ENCODE measurements at regions not wholly inside any gene's neighbourhood (a gene's known extent, or its start where the extent isn't known, plus 50 kb on each side); places are given as distances from the start of the nearest gene placed in this dataset.

GRCh38 chr5:131067636-131068035, 97.4 kb downstream of the HINT1 start:
- TF ChIP-seq CTCF (IDR thresholded peaks at IDR 0.05) (no peak), POLR2A (IDR thresholded peaks at IDR 0.05) (no peak), EP300 (IDR thresholded peaks at IDR 0.05; ENCODE audit: low read depth) (no peak), POLR2AphosphoS5 (IDR thresholded peaks at IDR 0.05) (no peak)

All from transverse colon (tissue), 4 donors.